ENCODE measurements at regions not wholly inside any gene's neighbourhood (a gene's known extent, or its start where the extent isn't known, plus 50 kb on each side); places are given as distances from the start of the nearest gene placed in this dataset.

- WGBS (ENCODE audit: missing lambda C conversion rate): 16% methylated on average over 3 of the region's 3 CpGs
Measured at GRCh38 chr6:166839569-166839968, 116.8 kb downstream of the RNASET2 start.

DNA sequence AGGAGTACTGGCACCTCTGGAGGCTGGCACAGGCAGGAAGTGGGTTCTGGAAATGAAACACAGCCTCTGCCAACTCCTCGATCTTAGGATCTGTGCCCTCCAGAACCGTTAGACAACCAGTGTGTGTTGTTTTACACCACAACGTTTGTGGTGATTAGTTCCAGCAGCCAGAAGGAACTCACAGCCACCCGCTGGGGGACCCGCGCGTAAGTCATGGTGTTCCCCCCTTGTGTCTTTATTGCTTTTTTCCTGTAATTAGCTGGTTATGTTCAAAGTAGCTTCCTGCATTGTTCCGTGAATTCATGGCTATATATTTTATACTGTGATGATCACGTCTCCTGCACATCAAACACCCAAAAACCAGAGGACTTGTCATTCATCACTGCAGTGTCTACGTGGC, 117.4 kb downstream of the RNASET2 start:
- ATAC-seq (no peak), DNase-seq (ENCODE audit: low read depth in 1 of 2, low spot score in 1 of 2) (no peak), FAIRE-seq (no peak)
- ChIA-PET CTCF (interaction anchor here (1.8 kb wide), 1 partner anchor 10 kb away, joined by 5 read pairs; no protein-coding TSS in a partner anchor), POLR2A (no interaction called here)
- no peaks in the 10 kb centered on the region for H3K9me3 ChIP-seq
- H3K27ac ChIP-seq: no peak overlapping the region
- no peak overlapping the region for H3K4me2 ChIP-seq
- no peak for TF ChIP-seq FOSL2 (IDR thresholded peaks at IDR 0.05)
- no peak for TF ChIP-seq FOSL2 (CRISPR knock-in tag; IDR thresholded peaks at IDR 0.05)
- TF ChIP-seq HEYL (CRISPR knock-in tag; IDR thresholded peaks at IDR 0.05): no peak
- TF ChIP-seq MAX (IDR thresholded peaks at IDR 0.05): no peak
- TF ChIP-seq GATA3 (IDR thresholded peaks at IDR 0.05; ENCODE audit: borderline replicate concordance): no peak
- TF ChIP-seq KDM5A (IDR thresholded peaks at IDR 0.05): no peak
- TF ChIP-seq PBX3 (IDR thresholded peaks at IDR 0.05): no peak
- TF ChIP-seq ELK1 (IDR thresholded peaks at IDR 0.05; ENCODE audit: low read depth, low read length): no peak
- TF ChIP-seq HOXB5 (CRISPR knock-in tag; IDR thresholded peaks at IDR 0.05): no peak
- TF ChIP-seq RCOR1 (IDR thresholded peaks at IDR 0.05; ENCODE audit: low read depth, low read length): no peak
- no peak for TF ChIP-seq FOXS1 (CRISPR knock-in tag; IDR thresholded peaks at IDR 0.05)
- no peak for TF ChIP-seq NR3C1 (IDR thresholded peaks at IDR 0.05)
- no peak overlapping the region for H3K4me3 ChIP-seq
- 60% methylated on average over 10 of the region's 10 CpGs for WGBS (ENCODE audit: missing lambda C conversion rate)
- no peaks in the 10 kb centered on the region for H3K4me1 ChIP-seq

More at GRCh38 chr6:166839569-166839968, 116.8 kb downstream of the RNASET2 start:
- no peaks in the 10 kb centered on the region for H3K9me3 ChIP-seq
- ChIA-PET POLR2A (no interaction called here), CTCF (interaction anchor here (1.8 kb wide), 1 partner anchor 10 kb away, joined by 5 read pairs; no protein-coding TSS in a partner anchor)
- no peak for TF ChIP-seq RCOR1 (IDR thresholded peaks at IDR 0.05; ENCODE audit: low read depth, low read length)
- TF ChIP-seq ZFP36 (IDR thresholded peaks at IDR 0.05; ENCODE audit: borderline replicate concordance, partially characterized antibody): no peak
- no peak for TF ChIP-seq HMGXB4 (CRISPR knock-in tag; IDR thresholded peaks at IDR 0.05; ENCODE audit: borderline replicate concordance)
- TF ChIP-seq USF2 (IDR thresholded peaks at IDR 0.05): no peak
- TF ChIP-seq, protein P1, sequence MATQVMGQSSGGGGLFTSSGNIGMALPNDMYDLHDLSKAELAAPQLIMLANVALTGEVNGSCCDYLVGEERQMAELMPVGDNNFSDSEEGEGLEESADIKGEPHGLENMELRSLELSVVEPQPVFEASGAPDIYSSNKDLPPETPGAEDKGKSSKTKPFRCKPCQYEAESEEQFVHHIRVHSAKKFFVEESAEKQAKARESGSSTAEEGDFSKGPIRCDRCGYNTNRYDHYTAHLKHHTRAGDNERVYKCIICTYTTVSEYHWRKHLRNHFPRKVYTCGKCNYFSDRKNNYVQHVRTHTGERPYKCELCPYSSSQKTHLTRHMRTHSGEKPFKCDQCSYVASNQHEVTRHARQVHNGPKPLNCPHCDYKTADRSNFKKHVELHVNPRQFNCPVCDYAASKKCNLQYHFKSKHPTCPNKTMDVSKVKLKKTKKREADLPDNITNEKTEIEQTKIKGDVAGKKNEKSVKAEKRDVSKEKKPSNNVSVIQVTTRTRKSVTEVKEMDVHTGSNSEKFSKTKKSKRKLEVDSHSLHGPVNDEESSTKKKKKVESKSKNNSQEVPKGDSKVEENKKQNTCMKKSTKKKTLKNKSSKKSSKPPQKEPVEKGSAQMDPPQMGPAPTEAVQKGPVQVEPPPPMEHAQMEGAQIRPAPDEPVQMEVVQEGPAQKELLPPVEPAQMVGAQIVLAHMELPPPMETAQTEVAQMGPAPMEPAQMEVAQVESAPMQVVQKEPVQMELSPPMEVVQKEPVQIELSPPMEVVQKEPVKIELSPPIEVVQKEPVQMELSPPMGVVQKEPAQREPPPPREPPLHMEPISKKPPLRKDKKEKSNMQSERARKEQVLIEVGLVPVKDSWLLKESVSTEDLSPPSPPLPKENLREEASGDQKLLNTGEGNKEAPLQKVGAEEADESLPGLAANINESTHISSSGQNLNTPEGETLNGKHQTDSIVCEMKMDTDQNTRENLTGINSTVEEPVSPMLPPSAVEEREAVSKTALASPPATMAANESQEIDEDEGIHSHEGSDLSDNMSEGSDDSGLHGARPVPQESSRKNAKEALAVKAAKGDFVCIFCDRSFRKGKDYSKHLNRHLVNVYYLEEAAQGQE (IDR thresholded peaks at IDR 0.05): no peak
- H3K4me2 ChIP-seq: no peak overlapping the region
- DNase-seq (ENCODE audit: low read depth in 1 of 2, low spot score in 1 of 2) (no peak), ATAC-seq (no peak), FAIRE-seq (no peak)
- no peak overlapping the region for H3K4me3 ChIP-seq
- no peak overlapping the region for H3K27ac ChIP-seq
- no peaks in the 10 kb centered on the region for H3K4me1 ChIP-seq

All from A549 (cell line).